SJSA1 (cell line): ENCODE measurements at regions not wholly inside any gene's neighbourhood (a gene's known extent, or its start where the extent isn't known, plus 50 kb on each side); places are given as distances from the start of the nearest gene placed in this dataset.

Experiments used
- DNase-seq, 2 experiments: peaks; one replicate each; pipeline ENCODE4 v3.0.0-alpha.2; 2015 to 2020; ENCODE audit warnings: low spot score in 2 of 2, low read depth in 1 of 2
- H3K27ac ChIP-seq: fragments of 250-450 bp; sonication (Bioruptor Pico); 2 replicates; pipeline ENCODE4 v1.5.1; 2020; ENCODE audit warnings: mild to moderate bottlenecking, moderate library complexity
- H3K27me3 ChIP-seq: fragments of 250-450 bp; sonication (Bioruptor Pico); replicated peaks from 2 replicates; pipeline ENCODE4 v1.5.1; 2020; ENCODE audit warnings: mild to moderate bottlenecking, moderate library complexity
- H3K36me3 ChIP-seq: fragments of 250-450 bp; sonication (Bioruptor Pico); 2 replicates; pipeline ENCODE4 v1.5.1; 2020; ENCODE audit warnings: mild to moderate bottlenecking
- H3K4me1 ChIP-seq: fragments of 250-450 bp; sonication (Bioruptor Pico); replicated peaks from 2 replicates; pipeline ENCODE4 v1.6.1; 2021; ENCODE audit warnings: mild to moderate bottlenecking
- H3K4me3 ChIP-seq: fragments of 250-450 bp; sonication (Bioruptor Pico); 2 replicates; pipeline ENCODE4 v1.5.1; 2020; ENCODE audit warnings: mild to moderate bottlenecking
- H3K9me3 ChIP-seq: fragments of 250-450 bp; sonication (Bioruptor Pico); replicated peaks from 2 replicates; pipeline ENCODE4 v1.5.1; 2020; ENCODE audit warnings: mild to moderate bottlenecking

GRCh38 chr3:105987809-105988208 lies 119.0 kb upstream of the CBLB start:
- H3K4me3 ChIP-seq = no peak overlapping the region
- no peaks in the 10 kb centered on the region for H3K9me3 ChIP-seq
- H3K4me1 ChIP-seq = no peaks in the 10 kb centered on the region

GRCh38 chr3:105988540-105989212 lies 119.9 kb upstream of the CBLB start:
- Histone ChIP-seq H3K4me3 (no peak overlapping the region), H3K27ac (no peak overlapping the region), H3K27me3 (no peaks in the 10 kb centered on the region), H3K4me1 (no peaks in the 10 kb centered on the region), H3K36me3 (no peaks in the 10 kb centered on the region), H3K9me3 (no peaks in the 10 kb centered on the region)
- DNase-seq = no peak

More at GRCh38 chr3:105987809-105988208, 119.0 kb upstream of the CBLB start:
- no peak for DNase-seq
- H3K36me3 ChIP-seq = no peaks in the 10 kb centered on the region
- no peaks in the 10 kb centered on the region for H3K27me3 ChIP-seq
- no peak overlapping the region for H3K27ac ChIP-seq

DNA sequence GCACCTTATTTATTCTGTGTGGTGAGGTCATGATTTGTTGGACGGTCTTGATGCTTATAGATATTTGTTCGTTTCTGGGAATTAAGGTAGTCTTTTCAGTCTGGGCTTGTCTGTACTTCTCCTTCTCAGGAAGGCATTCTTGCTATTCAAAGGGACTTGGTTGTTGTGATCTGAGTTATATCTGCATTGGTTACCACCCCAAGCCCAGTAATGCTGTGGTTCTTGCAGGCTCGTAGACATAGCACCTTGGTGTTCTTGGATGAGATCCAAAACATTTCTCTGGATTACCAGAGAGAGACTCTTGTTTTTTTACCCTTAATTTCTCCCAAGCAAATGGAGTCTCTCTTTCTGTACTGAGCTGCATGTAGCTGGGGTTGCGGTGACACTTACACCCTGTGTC lies 128.0 kb upstream of the CBLB start:
- Histone ChIP-seq H3K4me1 (no peaks in the 10 kb centered on the region), H3K36me3 (no peaks in the 10 kb centered on the region), H3K9me3 (no peaks in the 10 kb centered on the region; the same call in 1 of the 2 replicates), H3K27me3 (no peaks in the 10 kb centered on the region), H3K27ac (no peak overlapping the region), H3K4me3 (no peak overlapping the region)
- DNase-seq = no peak

DNA sequence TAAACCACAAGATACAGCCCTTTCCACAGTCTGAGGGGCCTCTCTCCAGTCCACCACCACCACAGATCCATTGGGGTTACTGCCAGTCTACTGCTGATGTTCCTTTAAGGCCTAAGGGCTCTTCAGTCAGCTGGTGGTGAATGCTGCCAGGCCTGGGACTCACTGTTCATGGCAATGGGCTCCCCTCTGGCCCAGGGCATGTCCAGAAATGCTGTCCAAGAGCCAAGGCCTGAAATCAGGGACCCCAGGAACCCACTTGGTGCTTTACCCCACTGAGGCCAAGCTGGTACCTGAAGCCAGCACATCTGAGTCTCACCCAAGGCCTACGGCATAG lies 128.6 kb upstream of the CBLB start:
- no peak overlapping the region for H3K4me3 ChIP-seq
- no peak for DNase-seq
- no peaks in the 10 kb centered on the region for H3K27me3 ChIP-seq
- H3K9me3 ChIP-seq = no peaks in the 10 kb centered on the region; the same call in 1 of the 2 replicates
- H3K36me3 ChIP-seq = no peaks in the 10 kb centered on the region
- no peak overlapping the region for H3K27ac ChIP-seq
- no peaks in the 10 kb centered on the region for H3K4me1 ChIP-seq

DNA sequence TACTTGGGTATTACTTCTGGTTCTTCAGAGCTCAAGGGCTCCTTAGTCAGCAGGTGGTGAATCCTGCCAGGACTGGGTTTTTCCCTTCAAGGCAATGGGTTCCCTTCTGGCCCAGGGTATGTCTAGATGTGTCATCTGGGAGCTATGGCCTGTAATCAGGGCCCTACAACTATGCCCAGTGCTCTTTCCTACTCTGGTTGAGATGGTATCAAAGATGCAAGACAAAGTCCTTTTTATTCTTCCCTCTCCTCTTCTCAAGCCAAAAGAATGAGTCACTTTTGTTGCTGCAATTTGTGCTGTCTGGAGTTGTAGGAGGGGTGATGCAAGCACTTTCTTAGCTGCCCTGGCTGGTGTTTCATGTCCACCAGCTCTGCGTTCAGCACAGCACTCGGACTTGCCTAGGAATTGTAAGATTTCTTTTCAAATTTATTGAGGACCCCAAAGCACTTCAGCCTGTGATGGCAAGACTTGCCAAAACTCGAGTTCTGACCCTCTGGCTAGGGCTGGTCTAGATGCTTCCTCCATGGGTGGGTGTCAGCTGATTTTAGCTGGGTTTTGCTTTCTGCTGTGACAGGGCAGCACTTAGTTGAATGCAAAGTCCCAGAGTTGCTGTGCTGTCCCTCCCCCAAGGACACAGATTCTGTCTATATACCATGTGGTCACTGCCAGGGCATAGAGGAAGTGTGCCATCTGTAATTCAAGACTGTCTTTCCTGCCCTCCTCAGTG lies 129.2 kb upstream of the CBLB start:
- Histone ChIP-seq H3K27ac (no peak overlapping the region), H3K36me3 (no peaks in the 10 kb centered on the region), H3K9me3 (no peaks in the 10 kb centered on the region; the same call in 1 of the 2 replicates), H3K27me3 (no peaks in the 10 kb centered on the region), H3K4me1 (no peaks in the 10 kb centered on the region), H3K4me3 (no peak overlapping the region)
- no peak for DNase-seq

GRCh38 chr3:105999856-106000255 lies 131.0 kb upstream of the CBLB start:
- Histone ChIP-seq H3K27me3 (no peaks in the 10 kb centered on the region), H3K4me1 (no peaks in the 10 kb centered on the region), H3K4me3 (no peak overlapping the region), H3K36me3 (no peaks in the 10 kb centered on the region), H3K9me3 (no peaks in the 10 kb centered on the region; the same call in 1 of the 2 replicates), H3K27ac (no peak overlapping the region)
- no peak for DNase-seq

DNA sequence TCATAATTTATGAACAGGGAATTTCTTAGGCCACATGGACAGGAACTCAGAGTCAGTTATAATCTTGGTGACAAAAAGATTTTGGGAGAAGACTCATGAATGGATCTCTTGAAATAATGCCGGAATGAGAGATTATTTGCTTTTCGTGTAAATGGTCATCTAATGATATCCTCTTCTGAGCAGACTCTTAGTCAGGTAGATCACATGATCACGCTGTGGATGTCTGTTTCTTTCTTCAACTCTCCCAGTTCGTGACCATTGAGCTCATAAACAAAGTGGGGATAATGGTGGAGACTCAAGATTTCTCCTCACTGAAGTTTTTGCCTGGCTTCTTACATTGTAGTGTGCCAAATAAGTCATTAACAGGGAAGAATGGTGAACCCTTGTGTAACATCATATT lies 133.1 kb upstream of the CBLB start:
- H3K36me3 ChIP-seq = no peaks in the 10 kb centered on the region
- H3K4me3 ChIP-seq = no peak overlapping the region
- DNase-seq = no peak
- no peaks in the 10 kb centered on the region; the same call in 1 of the 2 replicates for H3K9me3 ChIP-seq
- no peaks in the 10 kb centered on the region for H3K27me3 ChIP-seq
- H3K27ac ChIP-seq = no peak overlapping the region
- H3K4me1 ChIP-seq = no peaks in the 10 kb centered on the region

DNA sequence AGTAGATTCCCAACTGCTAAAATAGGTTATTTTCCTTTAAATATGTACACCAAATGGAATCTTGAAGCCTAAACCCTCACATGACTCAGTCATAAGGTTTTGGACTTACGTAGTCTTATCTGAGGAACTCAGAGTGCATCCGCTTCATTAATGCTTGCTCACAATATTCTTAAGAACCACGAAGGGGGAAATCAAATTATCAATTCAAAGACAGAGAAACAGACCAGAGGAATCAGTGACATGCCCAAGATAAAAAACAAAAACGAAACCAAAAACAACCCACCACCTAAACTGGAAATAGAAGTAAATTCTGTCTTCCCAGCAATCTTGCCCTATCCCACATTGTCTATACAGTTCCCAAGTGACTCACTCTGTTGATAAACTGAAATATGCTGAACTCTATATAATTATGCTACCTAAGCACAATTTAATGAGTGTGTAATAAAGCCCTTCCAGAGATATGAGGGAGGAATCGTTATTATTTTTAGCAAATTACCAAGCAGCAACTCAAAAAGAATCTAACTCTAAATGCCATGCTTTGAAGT lies 135.4 kb upstream of the CBLB start:
- no peaks in the 10 kb centered on the region for H3K4me1 ChIP-seq
- DNase-seq = peak in 1 of 2 experiments; percentile 2
- H3K27me3 ChIP-seq = no peaks in the 10 kb centered on the region
- H3K9me3 ChIP-seq = no peaks in the 10 kb centered on the region
- 0 out of 2 replicates have a peak overlapping the region, but pooled peaks have one; percentile 20 for H3K27ac ChIP-seq
- H3K4me3 ChIP-seq = peak overlapping the region; percentile 13
- no peaks in the 10 kb centered on the region for H3K36me3 ChIP-seq

DNA sequence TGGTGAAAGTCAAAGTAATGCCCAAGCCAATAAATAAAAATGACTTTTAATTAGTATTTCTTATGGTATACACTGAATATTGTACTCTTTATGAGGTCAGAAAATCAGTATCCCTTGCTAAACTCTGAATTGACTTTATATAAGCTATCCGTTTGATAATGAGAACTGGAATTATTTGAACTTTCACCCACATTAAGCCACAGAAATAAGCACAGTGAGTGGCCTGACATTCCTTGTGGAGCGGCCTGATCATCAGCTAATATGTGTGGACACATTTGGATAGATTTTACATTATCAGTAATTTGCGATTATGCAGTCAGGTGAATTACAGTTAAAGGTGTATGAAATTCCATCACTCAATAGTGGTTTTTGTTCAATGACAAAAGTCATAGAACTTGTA lies 136.0 kb upstream of the CBLB start:
- Histone ChIP-seq H3K27ac (no peak overlapping the region), H3K4me1 (no peaks in the 10 kb centered on the region), H3K4me3 (no peak overlapping the region), H3K9me3 (no peaks in the 10 kb centered on the region), H3K27me3 (no peaks in the 10 kb centered on the region), H3K36me3 (no peaks in the 10 kb centered on the region)
- DNase-seq = no peak

DNA sequence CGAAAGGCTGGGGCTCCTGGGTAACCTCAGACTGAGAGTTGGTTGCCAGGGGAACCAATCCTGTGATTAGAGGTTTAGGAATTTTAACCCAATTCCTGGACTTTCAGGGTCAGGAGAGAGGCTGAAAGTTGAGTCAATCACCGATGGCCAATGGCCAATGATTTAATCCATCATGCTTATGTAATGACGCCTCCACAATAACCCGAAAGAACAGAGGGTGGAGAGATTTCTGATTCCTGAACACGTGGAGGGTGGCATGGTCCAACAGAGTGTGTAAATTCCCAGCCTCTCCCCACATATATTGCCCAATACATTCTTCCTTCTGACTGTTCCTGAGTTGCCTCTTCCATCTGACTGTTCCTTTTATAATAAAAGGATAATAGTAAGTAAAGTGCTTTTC lies 137.2 kb upstream of the CBLB start:
- H3K27me3 ChIP-seq = no peaks in the 10 kb centered on the region
- H3K27ac ChIP-seq = no peak overlapping the region
- no peaks in the 10 kb centered on the region for H3K9me3 ChIP-seq
- DNase-seq = no peak
- H3K36me3 ChIP-seq = no peaks in the 10 kb centered on the region
- H3K4me3 ChIP-seq = no peak overlapping the region
- no peaks in the 10 kb centered on the region for H3K4me1 ChIP-seq

- no peak overlapping the region for H3K4me3 ChIP-seq
- H3K9me3 ChIP-seq = no peaks in the 10 kb centered on the region
- no peaks in the 10 kb centered on the region for H3K27me3 ChIP-seq
- no peaks in the 10 kb centered on the region for H3K36me3 ChIP-seq
- H3K4me1 ChIP-seq = no peaks in the 10 kb centered on the region
- no peak overlapping the region for H3K27ac ChIP-seq
- DNase-seq = no peak
Measured at GRCh38 chr3:106006571-106006970, 137.8 kb upstream of the CBLB start.

- Histone ChIP-seq H3K27ac (no peak overlapping the region), H3K27me3 (no peaks in the 10 kb centered on the region), H3K4me1 (no peaks in the 10 kb centered on the region), H3K4me3 (no peak overlapping the region), H3K36me3 (no peaks in the 10 kb centered on the region), H3K9me3 (no peaks in the 10 kb centered on the region)
- DNase-seq = no peak
Measured at GRCh38 chr3:106007512-106007911, 138.7 kb upstream of the CBLB start.

DNA sequence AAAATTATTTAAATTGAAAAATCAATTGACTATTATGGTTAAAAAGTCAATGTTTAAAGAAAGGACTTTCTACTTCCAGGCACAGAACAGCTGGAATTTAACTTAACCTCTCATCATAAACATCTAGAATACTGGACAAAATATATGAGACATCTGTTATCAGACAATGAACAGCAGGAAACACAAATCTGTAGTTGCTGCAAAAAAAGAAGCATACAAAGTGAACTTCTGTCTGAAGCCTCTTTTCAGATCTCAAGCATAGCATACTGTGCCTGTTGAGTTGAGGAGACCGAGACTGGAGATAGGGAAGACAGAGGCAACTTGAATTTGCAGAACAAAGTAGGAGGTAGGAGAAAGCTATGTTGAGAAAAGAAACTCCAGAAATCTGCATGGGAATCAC lies 140.0 kb upstream of the CBLB start:
- no peaks in the 10 kb centered on the region for H3K36me3 ChIP-seq
- no peaks in the 10 kb centered on the region for H3K27me3 ChIP-seq
- DNase-seq = no peak
- H3K9me3 ChIP-seq = no peaks in the 10 kb centered on the region
- H3K4me3 ChIP-seq = no peak overlapping the region
- no peak overlapping the region for H3K27ac ChIP-seq
- H3K4me1 ChIP-seq = no peaks in the 10 kb centered on the region

GRCh38 chr3:106010829-106011228 lies 142.0 kb upstream of the CBLB start:
- no peaks in the 10 kb centered on the region for H3K4me1 ChIP-seq
- H3K27me3 ChIP-seq = no peaks in the 10 kb centered on the region
- no peak overlapping the region for H3K4me3 ChIP-seq
- H3K9me3 ChIP-seq = no peaks in the 10 kb centered on the region
- H3K36me3 ChIP-seq = no peaks in the 10 kb centered on the region
- H3K27ac ChIP-seq = no peak overlapping the region
- no peak for DNase-seq
